A204.1 (cell line): ENCODE measurements at regions not wholly inside any gene's neighbourhood (a gene's known extent, or its start where the extent isn't known, plus 50 kb on each side); places are given as distances from the start of the nearest gene placed in this dataset.
A peak's percentile ranks its signal among the peaks of the same experiment; 100 is the strongest.
"Not testable (repeated sequence)": the region's sequence is repeated elsewhere in the genome, so short reads cannot be mapped to it uniquely, and the experiment has no call there.

Experiments used
- FAIRE-seq: peaks from 2 replicates; lab custom pipeline; 2012; peaks lifted over from hg19 to GRCh38; lab: Jason Lieb, UNC

DNA sequence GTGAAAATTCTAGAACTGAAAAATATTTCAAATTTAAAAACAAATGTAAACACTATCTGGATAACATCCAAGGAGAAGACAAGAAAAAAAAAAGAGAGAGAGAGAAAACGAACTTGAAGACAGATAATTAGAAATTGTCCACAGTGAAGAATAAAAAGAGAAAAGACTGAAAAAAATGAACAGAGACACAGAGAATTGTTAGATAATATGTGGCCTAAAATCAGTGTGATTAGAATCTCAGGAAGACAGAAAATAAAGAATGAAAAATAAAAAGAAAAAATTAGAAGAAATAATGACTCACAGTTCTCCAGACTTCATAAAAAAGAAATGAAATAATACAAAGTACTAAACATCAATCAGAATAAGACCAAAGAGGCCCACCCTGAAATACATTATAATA is 1209.3 kb downstream of the FSCB start:
- FAIRE-seq = no peak

DNA sequence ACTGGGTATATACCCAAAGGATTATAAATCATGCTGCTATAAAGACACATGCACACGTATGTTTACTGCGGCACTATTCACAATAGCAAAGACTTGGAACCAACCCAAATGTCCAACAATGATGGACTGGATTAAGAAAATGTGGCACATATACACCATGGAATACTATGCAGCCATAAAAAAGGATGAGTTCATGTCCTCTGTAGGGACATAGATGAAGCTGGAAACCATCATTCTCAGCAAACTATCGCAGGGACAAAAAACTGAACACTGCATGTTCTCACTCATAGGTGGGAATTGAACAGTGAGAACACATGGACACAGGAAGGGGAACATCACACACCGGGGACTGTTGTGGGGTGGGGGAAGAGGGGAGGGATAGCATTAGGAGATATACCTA is 1211.0 kb downstream of the FSCB start:
- not testable (repeated sequence) for FAIRE-seq

DNA sequence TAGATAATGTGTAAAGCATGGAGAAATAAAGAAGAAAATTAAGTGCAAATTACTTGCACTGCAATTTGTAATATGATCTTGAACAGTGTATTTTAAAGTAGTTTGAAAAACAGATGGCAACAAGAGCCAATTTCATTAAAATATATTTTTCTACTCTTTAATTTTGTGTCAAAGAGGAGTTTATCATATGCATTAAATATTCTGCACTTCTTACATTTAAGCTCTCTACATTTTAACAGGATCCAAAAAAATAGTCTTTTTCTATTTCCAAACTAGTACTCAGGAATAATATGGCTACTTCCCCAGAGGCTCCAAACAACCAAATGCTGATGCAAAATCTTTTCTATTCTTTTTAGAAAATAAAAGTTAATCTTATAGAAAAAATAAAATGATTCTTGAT is 1221.5 kb downstream of the FSCB start:
- no peak for FAIRE-seq

DNA sequence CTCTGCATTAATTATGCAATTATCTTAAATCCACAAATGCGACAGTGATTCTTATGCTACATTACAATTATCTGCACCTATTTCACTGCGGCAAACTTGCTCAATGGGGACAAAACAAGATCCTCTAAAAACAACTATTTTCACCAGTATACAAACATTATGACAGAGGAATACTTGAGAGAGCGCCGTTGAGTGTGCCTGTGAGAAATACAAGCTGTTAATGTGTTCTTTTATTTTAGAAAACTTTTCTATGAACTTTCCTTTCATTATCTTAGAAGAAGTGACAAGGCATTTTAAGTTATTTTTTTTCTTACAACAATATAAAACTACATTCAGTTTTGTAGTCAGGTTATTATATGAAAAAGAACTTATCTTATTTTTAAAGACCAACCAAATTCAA is 1247.0 kb downstream of the FSCB start:
- FAIRE-seq = peak; percentile 14

DNA sequence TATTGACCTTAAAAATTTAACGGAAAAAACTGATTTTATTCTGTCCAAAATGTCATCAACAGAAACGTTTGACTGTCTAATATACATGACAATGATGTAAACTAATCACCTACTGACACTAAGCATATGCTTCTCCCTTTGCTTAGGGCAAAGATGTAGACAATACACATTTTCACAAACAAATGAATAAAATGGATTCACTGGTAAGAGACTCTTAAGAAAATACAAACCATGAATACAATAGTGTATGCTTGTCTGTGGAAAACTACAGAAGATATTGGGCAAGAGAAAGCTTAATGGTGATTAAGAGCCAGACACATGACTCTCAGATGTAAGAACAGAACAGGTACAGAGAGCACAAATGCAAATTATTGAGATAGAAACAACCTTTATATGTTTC is 1248.7 kb downstream of the FSCB start:
- no peak for FAIRE-seq

DNA sequence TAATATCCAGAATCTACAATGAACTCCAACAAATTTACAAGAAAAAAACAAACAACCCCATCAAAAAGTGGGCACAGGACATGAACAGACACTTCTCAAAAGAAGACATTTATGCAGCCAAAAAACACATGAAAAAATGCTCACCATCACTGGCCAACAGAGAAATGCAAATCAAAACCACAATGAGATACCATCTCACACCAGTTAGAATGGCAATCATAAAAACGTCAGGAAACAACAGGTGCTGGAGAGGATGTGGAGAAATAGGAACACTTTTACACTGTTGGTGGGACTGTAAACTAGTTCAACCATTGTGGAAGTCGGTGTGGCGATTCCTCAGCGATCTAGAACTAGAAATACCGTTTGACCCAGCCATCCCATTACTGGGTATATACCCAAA is 1250.1 kb downstream of the FSCB start:
- not testable (repeated sequence) for FAIRE-seq

DNA sequence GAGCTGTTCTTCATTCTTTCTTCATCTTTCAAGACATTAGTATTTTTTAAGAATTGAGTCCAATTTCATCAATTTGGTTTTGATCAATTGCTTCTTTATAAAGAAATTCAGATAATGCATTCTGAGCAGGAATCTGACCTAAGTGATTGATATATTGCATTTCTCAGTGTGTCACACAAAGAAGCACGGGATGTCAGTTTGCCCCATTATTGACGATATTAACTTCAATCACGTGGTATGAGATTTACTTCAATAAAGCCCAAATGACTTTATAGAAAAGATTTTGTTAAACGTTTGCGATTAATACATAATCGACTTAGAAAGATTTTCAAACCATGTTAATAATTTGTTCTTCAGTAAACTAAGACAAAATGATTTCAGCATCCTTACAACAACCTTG is 1254.2 kb downstream of the FSCB start:
- no peak for FAIRE-seq

DNA sequence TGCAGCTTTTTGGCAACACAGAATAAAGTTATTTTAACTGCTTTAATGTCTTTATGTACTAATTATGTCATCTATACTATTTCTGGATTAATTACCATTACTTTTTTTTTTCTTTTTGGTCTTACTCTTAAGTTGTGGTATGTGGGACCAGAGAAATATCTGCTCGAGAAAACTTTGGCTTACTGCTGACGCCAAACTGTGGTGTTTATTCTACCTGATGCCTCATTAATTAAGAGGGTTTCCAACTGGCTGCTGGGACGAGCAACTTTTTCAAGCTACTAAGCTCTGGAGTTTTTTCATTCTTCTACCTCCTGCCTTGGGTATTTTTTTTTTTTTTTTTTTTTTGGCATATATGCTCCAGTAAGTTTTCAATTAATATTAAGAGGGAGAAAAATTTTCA is 1257.5 kb downstream of the FSCB start:
- no peak for FAIRE-seq

DNA sequence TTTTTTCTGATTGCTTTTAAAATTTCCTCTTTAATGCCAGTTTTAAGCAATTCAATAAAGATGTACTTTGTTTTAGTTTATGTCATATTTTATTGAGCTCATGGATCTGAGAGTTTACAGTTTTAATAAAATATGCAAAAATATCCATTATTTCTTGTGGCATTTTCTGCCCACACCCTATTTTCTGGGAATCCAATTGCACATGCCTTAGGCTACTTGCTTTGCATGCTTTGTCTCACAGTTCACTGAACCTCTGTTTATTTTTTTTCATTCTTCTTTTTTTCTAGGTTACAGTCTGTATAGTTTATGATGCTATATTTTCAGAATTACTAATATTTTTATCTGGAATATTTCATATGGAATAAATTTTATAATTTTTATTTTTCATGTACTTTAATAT is 1258.0 kb downstream of the FSCB start:
- no peak for FAIRE-seq

DNA sequence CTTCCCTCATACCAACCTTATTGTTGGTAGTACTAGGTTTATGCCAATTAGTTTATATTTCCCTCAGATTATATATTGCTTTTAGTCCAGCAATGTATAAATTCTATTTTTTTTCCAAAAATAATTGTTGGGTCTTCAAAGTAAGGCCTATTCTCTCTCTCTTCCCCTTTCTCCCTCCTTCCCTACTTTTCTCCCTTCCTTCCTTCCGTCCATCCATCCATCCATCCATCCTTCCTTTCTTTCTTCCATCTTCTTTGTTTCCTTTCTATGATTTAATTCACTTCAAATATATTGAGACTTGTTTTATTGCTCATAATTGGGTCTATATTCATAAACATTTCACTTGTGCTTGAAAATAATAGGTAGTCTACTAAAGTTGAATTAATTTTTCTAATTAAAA is 1259.2 kb downstream of the FSCB start:
- no peak for FAIRE-seq

DNA sequence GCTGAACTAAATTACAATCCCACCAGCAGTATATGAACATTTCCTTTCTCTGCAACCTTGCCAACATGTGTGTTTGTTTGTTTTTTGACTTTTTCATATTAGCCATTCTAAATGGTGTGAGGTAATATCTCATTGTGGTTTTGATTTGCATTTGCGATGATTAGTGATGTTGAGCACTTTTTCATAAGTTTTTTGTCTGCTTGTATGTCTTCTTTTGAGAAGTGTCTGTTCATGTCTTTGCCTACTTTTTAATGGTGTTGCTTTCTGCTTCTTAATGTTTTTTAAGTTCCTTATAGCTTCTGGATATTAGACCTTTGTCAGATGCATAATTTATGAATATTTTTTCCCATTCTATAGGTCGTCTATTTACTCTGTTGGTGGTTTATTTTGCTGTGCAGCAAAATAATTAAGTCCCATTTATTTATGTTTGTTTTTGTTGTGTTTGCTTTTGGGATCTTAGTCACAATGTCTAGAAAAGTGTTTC is 1262.9 kb downstream of the FSCB start:
- no peak for FAIRE-seq

DNA sequence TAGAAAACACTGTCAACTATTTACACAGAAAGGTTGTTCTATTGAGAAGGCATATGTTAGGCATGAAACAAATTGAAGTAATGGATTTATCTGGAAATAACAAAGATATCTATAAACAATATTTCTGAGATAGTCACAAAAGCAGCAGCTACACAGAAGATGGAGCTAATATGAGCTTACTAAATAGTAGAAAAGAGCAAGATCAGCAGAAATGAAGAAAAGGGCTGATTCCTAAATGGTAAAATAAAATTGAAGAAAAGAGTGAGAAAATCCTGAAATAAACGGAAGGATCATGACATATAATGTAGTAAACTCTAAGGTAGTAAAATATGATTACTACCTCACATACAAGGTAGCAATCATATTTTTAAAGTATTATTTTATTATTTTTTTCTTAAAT is 1263.9 kb downstream of the FSCB start:
- no peak for FAIRE-seq

DNA sequence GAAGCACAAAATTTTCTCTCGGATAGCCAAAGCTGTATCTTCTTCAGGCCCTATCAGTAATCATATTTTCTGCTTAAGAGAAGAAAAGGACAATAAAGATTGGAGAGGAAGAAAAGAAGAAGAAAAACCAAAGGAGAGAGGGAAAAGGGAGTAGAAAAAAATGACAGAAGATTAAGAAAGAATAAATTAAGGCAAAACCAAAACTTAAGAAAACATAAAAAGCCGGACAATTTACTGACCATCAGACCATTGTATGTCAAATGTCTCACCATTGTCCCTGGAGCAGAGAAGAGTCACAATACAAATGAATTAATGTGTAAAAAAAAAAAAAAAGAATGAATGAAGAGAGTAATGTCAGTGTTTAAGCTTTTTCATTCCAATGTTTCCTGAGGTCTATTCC is 1274.8 kb downstream of the FSCB start:
- no peak for FAIRE-seq

DNA sequence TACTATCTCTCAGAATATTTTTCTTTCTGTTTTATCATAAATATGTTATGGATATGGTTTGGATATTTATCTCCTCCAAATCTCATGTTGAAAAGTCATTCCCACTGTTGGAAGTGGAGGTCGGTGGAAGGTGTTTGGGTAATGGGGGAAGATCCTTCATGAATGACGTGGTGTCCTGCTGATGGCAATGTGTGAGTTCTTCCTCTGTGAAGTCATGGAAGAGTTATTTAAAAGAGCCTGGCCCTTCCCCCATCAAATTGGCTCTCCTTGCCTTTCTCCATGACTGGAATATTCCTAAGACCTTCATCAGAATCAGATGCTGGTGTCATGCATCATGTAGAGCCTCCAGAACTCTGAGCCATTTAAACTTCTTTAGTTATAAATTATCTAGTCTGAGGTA is 1291.6 kb downstream of the FSCB start:
- no peak for FAIRE-seq

DNA sequence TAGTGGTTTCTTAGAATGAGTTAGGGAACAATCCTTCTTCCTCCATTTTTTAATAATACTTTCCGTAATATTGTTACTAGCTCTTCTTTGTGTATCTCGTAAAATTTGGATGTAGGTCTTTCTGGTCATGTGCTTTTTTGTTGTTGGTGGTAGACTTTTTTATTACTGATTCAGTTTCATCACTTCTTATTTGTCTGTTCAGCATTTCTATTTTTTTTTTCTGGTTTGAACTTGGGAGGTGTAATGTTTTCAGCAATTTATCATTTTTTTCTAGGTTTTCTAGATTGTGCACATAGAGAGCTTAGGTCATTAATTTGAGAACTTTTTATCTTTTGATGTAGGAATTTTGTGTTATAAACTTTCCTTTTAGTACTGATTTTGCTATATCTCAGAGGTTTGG is 1299.9 kb downstream of the FSCB start:
- FAIRE-seq = no peak

DNA sequence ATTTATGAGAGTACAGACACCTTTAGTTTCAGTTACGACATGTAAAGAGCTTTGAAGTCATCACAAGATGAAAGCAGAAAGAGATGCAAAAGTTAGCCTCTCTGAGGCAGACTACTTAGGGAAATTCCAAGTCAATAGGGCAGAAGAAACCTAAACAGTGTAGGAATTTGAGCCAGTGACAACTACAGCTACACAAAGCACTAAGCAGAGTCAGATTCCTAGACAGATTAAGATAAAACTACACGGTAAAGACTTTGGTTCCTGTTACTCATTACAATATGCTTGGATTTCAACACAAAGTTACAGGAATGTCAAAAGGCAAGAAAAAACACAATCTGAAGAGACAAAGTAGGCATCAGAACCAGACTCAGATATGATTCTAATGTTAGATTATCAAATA is 1302.3 kb downstream of the FSCB start:
- no peak for FAIRE-seq

DNA sequence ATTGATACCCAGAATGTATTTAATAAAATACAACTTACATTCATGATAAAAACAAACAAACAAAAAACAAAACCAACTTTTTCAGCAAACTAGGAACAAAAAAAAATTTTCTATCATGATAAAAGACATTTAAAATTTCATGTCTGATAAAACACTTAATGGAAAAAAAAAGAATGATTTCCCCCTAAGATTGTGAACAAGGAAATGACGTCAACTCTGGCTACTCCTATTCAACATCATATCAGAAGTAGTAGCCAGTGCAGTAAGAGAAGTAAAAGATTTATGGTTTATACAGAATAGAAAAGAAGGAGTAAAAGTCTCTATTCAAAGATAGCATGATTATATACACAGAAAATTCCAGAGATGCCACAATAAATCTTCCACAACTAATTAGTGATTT is 1306.6 kb downstream of the FSCB start:
- FAIRE-seq = peak; percentile 32

DNA sequence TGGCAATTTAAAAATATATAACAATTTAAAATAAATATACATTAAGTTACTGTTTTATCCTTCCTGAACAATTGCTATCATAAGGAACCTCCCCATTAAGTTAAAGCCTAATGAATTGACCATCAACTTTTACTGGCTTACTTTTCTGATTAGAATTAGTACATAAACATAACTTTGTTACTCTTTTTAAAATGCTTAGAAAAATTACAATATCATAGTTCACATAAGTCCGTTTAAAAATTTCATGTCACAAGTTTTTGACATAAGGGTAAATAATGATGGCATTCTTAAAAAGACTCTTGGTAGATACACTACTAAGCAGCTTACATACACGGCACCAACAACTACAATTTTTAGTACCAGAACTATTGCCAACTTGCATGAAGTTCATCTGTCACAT is 1308.6 kb downstream of the FSCB start:
- FAIRE-seq = no peak

DNA sequence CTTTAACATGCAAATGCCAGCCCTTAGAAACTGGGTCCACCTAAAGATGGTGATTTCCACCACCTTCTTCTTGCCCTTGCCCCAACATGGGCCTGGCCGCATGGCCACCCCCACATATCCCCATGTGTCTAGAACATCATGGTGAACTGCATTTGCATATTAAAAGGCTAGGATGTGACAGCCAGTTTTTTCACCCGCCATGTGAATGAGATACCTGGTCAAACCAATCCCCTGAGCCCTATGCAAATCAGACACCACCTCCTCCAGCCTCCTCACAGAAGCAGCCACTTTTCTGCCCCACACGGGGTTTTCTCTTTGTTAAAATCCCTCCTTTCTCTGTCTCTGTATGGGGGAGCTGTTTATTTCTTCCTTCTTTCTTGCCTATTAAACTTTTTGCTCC is 1322.5 kb downstream of the FSCB start:
- FAIRE-seq = no peak

DNA sequence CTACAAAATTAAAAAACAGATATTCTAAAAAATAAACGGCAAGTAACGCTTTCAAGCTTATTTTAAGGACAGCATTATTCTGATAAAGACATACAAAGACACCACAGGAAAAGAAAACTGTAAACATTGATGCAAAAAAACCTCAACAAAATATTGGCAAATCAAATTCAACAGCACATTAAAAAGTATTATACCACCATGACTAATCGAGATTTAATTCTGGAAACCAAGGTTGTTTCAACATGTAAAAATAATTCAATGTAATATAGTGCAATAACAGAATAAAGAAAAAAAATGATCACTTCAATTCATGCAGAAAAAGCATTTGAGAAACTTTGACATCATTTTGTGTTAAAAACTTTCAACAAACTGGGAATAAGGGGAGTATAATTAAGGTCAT is 1323.2 kb downstream of the FSCB start:
- FAIRE-seq = peak; percentile 9

DNA sequence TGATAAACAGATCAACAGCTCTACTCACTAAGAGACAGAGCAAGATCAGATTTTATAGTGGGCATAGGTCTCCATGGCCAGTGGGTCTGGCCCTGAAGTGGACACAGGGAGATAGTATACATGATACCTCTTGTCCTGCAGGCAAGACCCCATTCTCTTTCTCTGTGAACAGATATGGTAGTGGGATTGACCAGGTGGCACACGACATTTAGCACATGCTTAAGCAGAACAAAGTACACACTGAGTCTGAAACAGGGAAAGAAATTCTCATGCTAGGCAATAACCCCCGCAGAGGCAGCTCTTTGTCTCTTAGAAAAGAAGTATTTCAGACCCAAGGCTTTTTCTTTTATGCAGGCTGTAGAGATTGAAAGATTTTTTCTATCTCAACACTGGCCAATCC is 1331.2 kb downstream of the FSCB start:
- no peak for FAIRE-seq

DNA sequence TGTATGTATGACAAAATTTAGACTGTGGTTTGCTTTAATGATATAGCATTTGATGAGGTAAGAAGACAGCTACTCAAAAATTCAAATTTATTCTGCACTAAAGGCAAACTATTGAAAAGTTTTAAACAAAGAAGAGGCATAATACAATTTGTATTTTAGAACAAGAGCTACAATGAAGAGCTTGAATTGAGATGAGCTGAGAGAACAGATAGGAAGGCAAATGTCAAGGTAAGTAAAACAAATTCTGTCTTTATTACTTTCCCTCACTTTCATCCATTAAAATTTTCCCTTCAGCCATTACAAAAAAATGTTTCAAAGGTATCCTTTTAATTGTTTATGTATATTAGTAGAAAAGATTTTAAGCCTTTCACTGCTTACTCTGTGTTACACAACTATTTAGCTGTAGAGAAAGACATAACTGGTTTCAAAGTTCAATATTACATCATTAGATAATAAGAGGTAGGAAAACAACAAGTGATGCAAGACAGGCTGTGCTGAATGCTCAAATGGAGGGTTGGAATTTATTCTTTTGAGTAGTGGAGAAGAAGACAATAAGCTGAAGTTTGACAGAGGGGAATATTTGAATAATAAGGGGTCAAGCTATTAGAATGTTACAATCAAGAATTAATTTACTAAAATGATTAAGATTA is 1334.1 kb downstream of the FSCB start:
- FAIRE-seq = no peak

DNA sequence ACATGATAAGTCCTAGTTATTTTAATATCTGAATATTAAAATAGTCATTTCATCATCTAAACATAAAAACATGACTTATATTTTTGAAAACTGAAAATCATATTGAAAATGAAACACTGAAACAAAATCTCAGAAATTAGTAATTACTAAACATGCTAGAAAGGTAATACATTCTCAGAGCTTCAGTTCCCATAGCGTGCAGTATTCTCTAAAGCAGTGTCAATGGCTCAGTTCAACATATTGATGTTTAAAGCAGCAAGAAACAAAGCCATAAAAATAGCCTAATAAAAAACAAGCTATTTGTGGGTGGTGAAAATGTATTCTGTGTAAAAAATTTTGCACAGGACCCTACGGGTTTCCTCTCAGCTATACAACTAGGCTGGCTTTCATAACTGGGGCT is 1337.4 kb downstream of the FSCB start:
- FAIRE-seq = no peak

DNA sequence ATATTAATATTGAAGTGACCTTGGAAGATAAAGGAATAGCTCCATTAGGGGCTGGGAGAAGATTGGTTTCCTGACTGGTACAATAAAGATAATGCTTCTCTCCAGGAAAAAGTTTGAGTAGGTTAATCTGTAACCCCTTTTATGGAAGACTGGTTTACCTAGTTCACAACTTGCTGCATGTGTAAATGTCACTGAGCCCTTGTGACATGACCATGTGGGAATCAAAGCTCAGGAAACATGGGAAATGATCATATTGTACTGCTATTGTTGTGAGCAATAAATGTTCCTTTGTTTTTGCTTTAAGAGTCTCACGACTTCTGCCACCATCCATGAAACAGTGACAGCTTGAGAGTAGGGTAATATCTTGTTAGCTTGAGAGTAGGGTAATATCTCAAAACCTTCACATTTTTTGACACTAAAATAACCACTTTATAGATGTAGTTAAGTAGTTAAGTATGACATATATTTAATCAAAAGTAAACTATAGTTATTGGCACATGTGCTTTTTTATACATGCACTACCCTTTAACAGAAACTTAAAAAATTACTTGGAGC is 1338.6 kb downstream of the FSCB start:
- FAIRE-seq = no peak

DNA sequence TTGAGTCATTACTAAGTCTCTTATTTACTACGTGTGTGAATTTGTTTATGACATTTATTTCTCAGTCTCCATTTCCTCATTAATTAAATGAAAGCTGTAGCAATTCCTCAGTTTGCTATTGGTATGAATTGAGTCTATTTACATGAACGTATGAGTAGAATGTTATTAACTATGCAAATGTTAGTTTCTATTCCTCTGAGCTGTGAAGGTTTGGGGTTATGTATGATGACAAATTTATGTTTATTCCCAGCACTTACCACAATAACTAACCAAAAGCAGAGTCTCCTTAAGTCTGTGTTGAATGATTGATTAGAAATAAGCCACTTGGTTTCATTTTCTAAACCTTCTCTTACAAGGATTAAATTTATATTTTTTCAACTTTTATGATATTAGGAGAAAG is 1340.9 kb downstream of the FSCB start:
- peak; percentile 52 for FAIRE-seq
